OCI-LY1 (cell line): ENCODE measurements at regions not wholly inside any gene's neighbourhood (a gene's known extent, or its start where the extent isn't known, plus 50 kb on each side); places are given as distances from the start of the nearest gene placed in this dataset.

Experiments
- H2AFZ ChIP-seq: fragments of 200-600 bp; sonication (generic), shearing (Covaris generic); 2 replicates; pipeline ENCODE4 v1.6.0; 2014; ENCODE audit warnings: antibody characterized with exemption, mild to moderate bottlenecking, low read length
- H3F3A ChIP-seq: fragments of 200-600 bp; sonication (generic), shearing (Covaris generic); 2 replicates; pipeline ENCODE4 v1.6.0; 2014; ENCODE audit warnings: mild to moderate bottlenecking, antibody characterized with exemption, low read length, moderate library complexity; ENCODE audit not compliant: insufficient read depth
- H3K27ac ChIP-seq: fragments of 200-600 bp; sonication (generic); 2 replicates; pipeline ENCODE4 v1.5.1; 2014; ENCODE audit warnings: low read length, mixed run types, mild to moderate bottlenecking, low read depth; ENCODE audit not compliant: poor library complexity, severe bottlenecking
- H3K27me3 ChIP-seq: fragments of 200-600 bp; sonication (generic); 2 replicates; pipeline ENCODE4 v1.6.0; 2014; ENCODE audit warnings: antibody characterized with exemption, mild to moderate bottlenecking, low read length, moderate library complexity; ENCODE audit not compliant: insufficient read depth
- H3K36me3 ChIP-seq: fragments of 200-600 bp; sonication (generic); 2 replicates; pipeline ENCODE4 v1.6.1; 2014; ENCODE audit warnings: mild to moderate bottlenecking, antibody characterized with exemption, low read length, moderate library complexity, mixed read lengths; ENCODE audit not compliant: insufficient read depth
- H3K4me1 ChIP-seq: fragments of 200-600 bp; sonication (generic); 2 replicates; pipeline ENCODE4 v1.5.1; 2014; ENCODE audit warnings: mild to moderate bottlenecking, low read length, moderate library complexity; ENCODE audit not compliant: insufficient read depth, severe bottlenecking
- H3K4me2 ChIP-seq: fragments of 200-600 bp; sonication (generic), shearing (Covaris generic); 2 replicates; pipeline ENCODE4 v1.6.1; 2014; ENCODE audit warnings: low read length
- H3K4me3 ChIP-seq: fragments of 200-600 bp; sonication (generic); 2 replicates; pipeline ENCODE4 v1.5.1; 2014; ENCODE audit warnings: low read length, low read depth, mild to moderate bottlenecking, mixed read lengths; ENCODE audit not compliant: poor library complexity, severe bottlenecking
- H3K79me2 ChIP-seq: fragments of 200-600 bp; shearing (Covaris generic); 2 replicates; pipeline ENCODE4 v1.6.1; 2016; ENCODE audit warnings: mixed run types, low read length, mixed read lengths; ENCODE audit not compliant: insufficient read depth
- H3K9ac ChIP-seq: fragments of 200-600 bp; sonication (generic), shearing (Covaris generic); 2 replicates; pipeline ENCODE4 v1.6.1; 2014; ENCODE audit warnings: mild to moderate bottlenecking, low read length, mixed read lengths
- H3K9me2 ChIP-seq: fragments of 200-600 bp; sonication (generic), shearing (Covaris generic); 2 replicates; pipeline ENCODE4 v1.6.1; 2014; ENCODE audit warnings: low read depth, mild to moderate bottlenecking, low read length, mixed read lengths
- H3K9me3 ChIP-seq: fragments of 200-600 bp; shearing (Covaris generic); 2 replicates; pipeline ENCODE4 v1.6.1; 2014; ENCODE audit warnings: low read length, mixed read lengths
- H4K20me1 ChIP-seq: fragments of 200-600 bp; sonication (generic), shearing (Covaris generic); 2 replicates; pipeline ENCODE4 v1.6.0; 2016; ENCODE audit warnings: mild to moderate bottlenecking, low read length; ENCODE audit not compliant: insufficient read depth
- EZH2 ChIP-seq: fragments of 200-600 bp; sonication (generic), shearing (Covaris generic); IDR thresholded peaks from 2 replicates; pipeline ENCODE4 v1.8.0; 2017; ENCODE audit warnings: borderline replicate concordance, mixed run types, mild to moderate bottlenecking, antibody characterized with exemption, low read length, moderate library complexity, mixed read lengths
- TF ChIP-seq, protein P1 (sequence below): fragments of 200-600 bp; sonication (generic), shearing (Covaris generic); IDR thresholded peaks from 2 replicates; pipeline ENCODE4 v1.5.1; 2017; ENCODE audit warnings: mild to moderate bottlenecking, antibody characterized with exemption, low read length, moderate library complexity, mixed read lengths

DNA sequence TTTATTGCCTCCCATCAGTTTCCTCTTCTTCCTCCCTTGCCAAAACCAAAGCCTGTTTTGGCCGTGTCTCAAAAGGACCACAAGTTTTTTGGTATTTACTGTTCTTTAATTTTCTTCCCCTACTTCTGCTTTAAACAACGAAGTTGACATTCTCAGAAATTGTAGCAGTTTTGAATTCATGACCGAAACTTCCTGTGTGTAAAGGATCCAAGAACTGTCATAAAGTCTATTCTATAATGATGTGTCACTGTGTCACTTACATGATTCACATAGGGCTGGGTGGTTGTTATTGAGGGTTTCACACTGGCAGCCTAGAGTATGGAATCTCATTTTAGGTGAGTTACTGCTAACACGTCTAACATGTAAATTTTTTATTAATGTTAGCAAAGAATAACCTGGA lies 741.0 kb upstream of the KLHL1 start:
- H3K27ac ChIP-seq: no peak overlapping the region
- no peak for TF ChIP-seq EZH2
- TF ChIP-seq, protein P1, sequence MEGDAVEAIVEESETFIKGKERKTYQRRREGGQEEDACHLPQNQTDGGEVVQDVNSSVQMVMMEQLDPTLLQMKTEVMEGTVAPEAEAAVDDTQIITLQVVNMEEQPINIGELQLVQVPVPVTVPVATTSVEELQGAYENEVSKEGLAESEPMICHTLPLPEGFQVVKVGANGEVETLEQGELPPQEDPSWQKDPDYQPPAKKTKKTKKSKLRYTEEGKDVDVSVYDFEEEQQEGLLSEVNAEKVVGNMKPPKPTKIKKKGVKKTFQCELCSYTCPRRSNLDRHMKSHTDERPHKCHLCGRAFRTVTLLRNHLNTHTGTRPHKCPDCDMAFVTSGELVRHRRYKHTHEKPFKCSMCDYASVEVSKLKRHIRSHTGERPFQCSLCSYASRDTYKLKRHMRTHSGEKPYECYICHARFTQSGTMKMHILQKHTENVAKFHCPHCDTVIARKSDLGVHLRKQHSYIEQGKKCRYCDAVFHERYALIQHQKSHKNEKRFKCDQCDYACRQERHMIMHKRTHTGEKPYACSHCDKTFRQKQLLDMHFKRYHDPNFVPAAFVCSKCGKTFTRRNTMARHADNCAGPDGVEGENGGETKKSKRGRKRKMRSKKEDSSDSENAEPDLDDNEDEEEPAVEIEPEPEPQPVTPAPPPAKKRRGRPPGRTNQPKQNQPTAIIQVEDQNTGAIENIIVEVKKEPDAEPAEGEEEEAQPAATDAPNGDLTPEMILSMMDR: no peak
- no peak overlapping the region for H3K4me2 ChIP-seq

DNA sequence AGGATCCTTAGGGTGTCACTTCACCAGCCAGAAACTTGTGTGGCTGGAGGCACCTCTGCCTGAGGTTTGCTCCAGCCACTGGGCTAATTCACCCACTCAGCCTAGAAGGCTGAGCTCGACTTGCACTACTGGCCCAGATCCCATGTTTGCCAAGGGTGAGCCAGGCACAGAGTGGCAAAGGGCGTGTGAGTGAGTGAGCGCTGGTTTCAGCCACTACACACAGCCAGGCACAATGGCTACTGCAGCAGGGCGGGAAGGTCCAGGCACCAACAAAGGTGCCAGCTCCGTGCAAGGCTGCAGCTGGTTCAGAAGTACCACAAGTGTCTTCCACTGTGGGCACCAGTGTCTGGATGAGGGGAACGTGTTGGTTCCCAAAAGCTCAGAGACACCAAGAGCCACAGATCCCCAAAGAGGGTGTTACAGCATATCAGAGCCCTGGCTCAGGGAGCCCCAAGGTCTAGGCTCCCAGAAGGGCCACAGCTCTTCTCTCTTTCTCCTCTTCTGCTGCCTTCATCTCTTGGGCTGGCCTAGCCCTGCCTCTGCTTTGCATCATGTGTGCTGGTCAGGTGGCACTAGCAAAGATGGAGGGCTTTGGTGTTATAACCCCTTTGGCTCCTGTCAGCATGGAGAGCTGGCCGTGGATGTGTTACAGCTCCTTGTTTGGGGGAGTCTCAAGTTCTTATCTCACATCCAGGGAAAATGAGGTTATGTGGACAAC lies 736.3 kb upstream of the KLHL1 start:
- no peak overlapping the region for H3K4me2 ChIP-seq
- H4K20me1 ChIP-seq: no peaks in the 10 kb centered on the region
- H3K4me1 ChIP-seq: no peaks in the 10 kb centered on the region
- H3K9ac ChIP-seq: no peak overlapping the region
- H3K4me3 ChIP-seq: no peak overlapping the region
- H3K27ac ChIP-seq: no peak overlapping the region
- no peaks in the 10 kb centered on the region for H3K36me3 ChIP-seq
- no peaks in the 10 kb centered on the region for H3K79me2 ChIP-seq
- H3K27me3 ChIP-seq: no peaks in the 10 kb centered on the region
- no peaks in the 10 kb centered on the region for H3K9me3 ChIP-seq
- no peak for TF ChIP-seq EZH2
- TF ChIP-seq, protein P1: no peak
- no peaks in the 10 kb centered on the region for H3F3A ChIP-seq
- no peaks in the 10 kb centered on the region for H3K9me2 ChIP-seq
- H2AFZ ChIP-seq: no peak overlapping the region

More for the DNA sequence above, 741.0 kb upstream of the KLHL1 start:
- Histone ChIP-seq H3K4me3 (no peak overlapping the region), H3F3A (no peaks in the 10 kb centered on the region), H3K9me3 (no peaks in the 10 kb centered on the region), H3K36me3 (no peaks in the 10 kb centered on the region), H3K27me3 (no peaks in the 10 kb centered on the region), H2AFZ (no peak overlapping the region), H4K20me1 (no peaks in the 10 kb centered on the region), H3K79me2 (no peaks in the 10 kb centered on the region), H3K9ac (no peak overlapping the region), H3K4me1 (no peaks in the 10 kb centered on the region), H3K9me2 (no peaks in the 10 kb centered on the region)

DNA sequence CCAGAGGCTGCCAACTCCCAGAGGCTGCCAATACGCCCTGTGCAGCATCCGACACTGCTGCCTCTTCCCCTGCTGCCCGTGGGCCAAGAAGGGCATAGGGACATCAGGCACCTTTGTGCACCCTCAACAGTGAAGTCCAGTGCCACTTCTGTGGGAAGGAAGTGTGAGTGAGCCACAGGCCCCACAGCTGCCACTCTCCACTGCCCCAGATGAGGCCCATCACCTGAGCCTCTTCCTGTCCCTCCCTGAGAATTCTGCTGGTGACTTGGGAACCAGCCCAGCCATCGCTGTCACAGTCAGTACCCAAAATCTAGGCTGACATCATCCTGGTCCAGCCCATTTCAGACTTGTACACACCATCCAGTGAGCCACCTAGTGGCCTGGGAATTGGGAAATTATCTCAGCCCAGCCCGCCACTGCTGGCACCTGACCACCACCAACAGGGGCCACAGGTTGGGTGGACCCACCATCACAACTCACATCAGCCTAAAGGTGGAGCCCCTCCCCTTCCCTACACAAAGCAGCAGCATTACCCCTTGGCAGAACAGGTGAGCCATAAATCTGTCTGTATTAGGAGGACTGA lies 733.9 kb upstream of the KLHL1 start:
- H3K36me3 ChIP-seq: no peaks in the 10 kb centered on the region
- no peaks in the 10 kb centered on the region for H3F3A ChIP-seq
- H2AFZ ChIP-seq: no peak overlapping the region
- H3K4me1 ChIP-seq: no peaks in the 10 kb centered on the region
- no peaks in the 10 kb centered on the region for H3K79me2 ChIP-seq
- no peaks in the 10 kb centered on the region for H3K9me3 ChIP-seq
- H3K4me2 ChIP-seq: no peak overlapping the region
- H3K4me3 ChIP-seq: no peak overlapping the region
- no peaks in the 10 kb centered on the region for H4K20me1 ChIP-seq
- H3K9me2 ChIP-seq: no peaks in the 10 kb centered on the region
- TF ChIP-seq, protein P1: peak; percentile 12; the same call in 1 of the 2 replicates
- TF ChIP-seq EZH2: no peak
- H3K27me3 ChIP-seq: no peaks in the 10 kb centered on the region
- H3K27ac ChIP-seq: no peak overlapping the region
- H3K9ac ChIP-seq: no peak overlapping the region
